ENCODE measurements at regions not wholly inside any gene's neighbourhood (a gene's known extent, or its start where the extent isn't known, plus 50 kb on each side); places are given as distances from the start of the nearest gene placed in this dataset.

DNA sequence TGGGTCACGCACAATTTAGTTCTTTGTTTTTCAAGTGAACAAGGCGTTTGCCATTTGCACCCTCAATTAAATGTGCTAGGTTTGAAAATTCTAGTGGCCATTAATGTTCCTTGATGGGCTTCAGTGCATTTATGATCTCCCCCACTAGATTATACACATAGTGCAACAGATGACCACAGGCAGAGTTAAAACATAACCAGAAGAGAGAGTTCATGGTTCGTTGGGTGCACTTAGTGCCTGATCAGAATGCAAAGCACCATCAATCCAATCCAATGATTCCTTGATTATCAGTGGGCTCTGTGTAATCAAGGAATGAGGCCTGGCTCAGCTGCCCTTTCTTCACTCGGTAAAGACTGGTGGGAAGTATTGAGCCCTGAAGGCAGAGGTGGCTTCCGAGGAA, 334.5 kb downstream of the PRDM2 start:
- no peaks in the 10 kb centered on the region for H3K4me1 Mint-ChIP-seq (ENCODE audit: low read depth)
- intact Hi-C loops (cut with micrococcal nuclease): no loop called here
- no peaks in the 10 kb centered on the region for H3K9me3 Mint-ChIP-seq
- DNase-seq: no peak
- H3K27ac Mint-ChIP-seq: no peak overlapping the region
- no peaks in the 10 kb centered on the region for H3K36me3 Mint-ChIP-seq (ENCODE audit: low read depth)
- H3K27me3 Mint-ChIP-seq (ENCODE audit: low read depth): peaks cover 16% of the 10 kb centered on the region
- no peak overlapping the region for H3K4me3 Mint-ChIP-seq
- CTCF ChIA-PET: no interaction called here

DNA sequence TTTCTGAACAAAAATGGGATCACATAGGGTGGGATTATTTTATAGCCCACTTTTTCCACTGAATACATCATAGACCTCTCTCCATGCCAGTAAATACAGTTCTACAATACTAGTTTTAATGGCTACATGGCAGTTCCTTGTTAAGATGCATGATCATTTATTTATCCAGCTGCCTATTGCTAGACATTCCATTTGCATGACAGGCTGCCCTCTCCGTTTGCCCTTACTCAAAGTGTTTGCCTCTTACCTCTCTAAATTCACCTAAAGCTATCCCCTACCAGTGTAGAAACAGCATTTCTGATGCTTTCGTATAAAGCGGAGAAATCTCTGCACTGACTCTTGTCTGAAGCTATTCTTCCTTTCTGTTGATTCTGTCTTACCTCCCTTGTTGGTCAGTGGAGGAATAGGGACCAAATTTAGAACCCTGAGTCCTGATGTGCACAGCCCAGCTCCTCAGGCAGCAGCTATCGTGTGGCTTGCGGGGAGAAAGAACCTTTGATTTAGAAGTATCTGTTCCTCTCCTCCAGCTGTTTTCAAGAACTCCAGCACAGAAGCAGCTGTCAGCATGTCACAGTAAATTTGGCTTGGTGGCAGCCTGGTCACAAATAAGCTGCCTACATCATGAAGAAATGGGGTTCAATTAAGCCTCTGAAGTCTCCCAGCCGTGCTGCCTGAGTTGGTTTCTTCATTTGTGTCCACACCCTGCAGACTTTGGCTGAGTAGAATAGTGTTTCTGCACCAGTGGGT, 337.3 kb downstream of the PRDM2 start:
- H3K9me3 Mint-ChIP-seq: peaks cover 16% of the 10 kb centered on the region
- CTCF ChIA-PET: no interaction called here
- H3K36me3 Mint-ChIP-seq (ENCODE audit: low read depth): no peaks in the 10 kb centered on the region
- H3K4me1 Mint-ChIP-seq (ENCODE audit: low read depth): no peaks in the 10 kb centered on the region
- peaks cover 7% of the 10 kb centered on the region for H3K27me3 Mint-ChIP-seq (ENCODE audit: low read depth)
- no peak overlapping the region for H3K4me3 Mint-ChIP-seq
- intact Hi-C loops (cut with micrococcal nuclease): no loop called here
- no peak overlapping the region for H3K27ac Mint-ChIP-seq
- no peak for DNase-seq

GRCh38 chr1:14039582-14040430, 339.8 kb downstream of the PRDM2 start:
- no peak overlapping the region for H3K27ac Mint-ChIP-seq
- intact Hi-C loops (cut with micrococcal nuclease): no loop called here

GRCh38 chr1:14049965-14050364, 350.0 kb downstream of the PRDM2 start:
- H3K9me3 Mint-ChIP-seq: peaks cover 2% of the 10 kb centered on the region
- no peak for DNase-seq
- intact Hi-C loops (cut with micrococcal nuclease): no loop called here
- no peaks in the 10 kb centered on the region for H3K4me1 Mint-ChIP-seq (ENCODE audit: low read depth)
- H3K27ac Mint-ChIP-seq: no peak overlapping the region
- no peak overlapping the region for H3K4me3 Mint-ChIP-seq
- H3K36me3 Mint-ChIP-seq (ENCODE audit: low read depth): no peaks in the 10 kb centered on the region
- CTCF ChIA-PET: no interaction called here
- H3K27me3 Mint-ChIP-seq (ENCODE audit: low read depth): peaks cover 13% of the 10 kb centered on the region

More at GRCh38 chr1:14039582-14040430, 339.8 kb downstream of the PRDM2 start:
- H3K27me3 Mint-ChIP-seq (ENCODE audit: low read depth): peaks cover 7% of the 10 kb centered on the region
- no peak for DNase-seq
- H3K4me1 Mint-ChIP-seq (ENCODE audit: low read depth): no peaks in the 10 kb centered on the region
- CTCF ChIA-PET: no interaction called here
- no peaks in the 10 kb centered on the region for H3K36me3 Mint-ChIP-seq (ENCODE audit: low read depth)
- no peak overlapping the region for H3K4me3 Mint-ChIP-seq
- peaks cover 23% of the 10 kb centered on the region for H3K9me3 Mint-ChIP-seq

GRCh38 chr1:14055442-14056223, 355.6 kb downstream of the PRDM2 start:
- Mint-ChIP-seq H3K36me3 (ENCODE audit: low read depth) (no peaks in the 10 kb centered on the region), H3K4me1 (ENCODE audit: low read depth) (no peaks in the 10 kb centered on the region)

GRCh38 chr1:14057640-14058039, 357.7 kb downstream of the PRDM2 start:
- CTCF ChIA-PET: no interaction called here

More at GRCh38 chr1:14055442-14056223, 355.6 kb downstream of the PRDM2 start:
- intact Hi-C loops (cut with micrococcal nuclease): no loop called here
- Mint-ChIP-seq H3K9me3 (no peaks in the 10 kb centered on the region), H3K27ac (no peak overlapping the region), H3K4me3 (no peak overlapping the region), H3K27me3 (ENCODE audit: low read depth) (peaks cover 7% of the 10 kb centered on the region)
- DNase-seq: no peak
- CTCF ChIA-PET: interaction anchor here (0.6 kb wide), 1 partner anchor 762 kb away, joined by 3 read pairs; no protein-coding TSS in a partner anchor

DNA sequence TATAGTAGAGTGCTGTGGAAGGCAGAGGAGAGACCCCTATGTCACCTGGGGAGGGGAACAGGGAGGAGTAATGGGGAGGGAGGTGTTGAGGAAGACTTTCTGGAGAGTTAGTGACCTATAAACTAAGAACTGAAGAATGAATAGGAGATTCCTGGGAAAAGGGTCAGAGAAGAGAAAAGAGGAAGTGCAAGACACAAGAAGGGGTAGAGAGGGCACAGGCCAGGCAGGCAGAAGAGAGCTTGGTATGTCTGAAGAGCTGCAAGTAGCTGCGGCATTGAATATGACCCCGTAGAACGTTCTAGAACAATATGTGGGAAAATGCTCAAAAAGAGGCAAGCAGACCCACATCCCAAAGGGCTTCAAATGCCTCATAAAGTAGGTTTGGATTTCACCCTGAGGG, 361.2 kb downstream of the PRDM2 start:
- intact Hi-C loops (cut with micrococcal nuclease): no loop called here
- H3K36me3 Mint-ChIP-seq (ENCODE audit: low read depth): no peaks in the 10 kb centered on the region
- H3K9me3 Mint-ChIP-seq: no peaks in the 10 kb centered on the region
- no peaks in the 10 kb centered on the region for H3K4me1 Mint-ChIP-seq (ENCODE audit: low read depth)
- H3K4me3 Mint-ChIP-seq: no peak overlapping the region
- peaks cover 7% of the 10 kb centered on the region for H3K27me3 Mint-ChIP-seq (ENCODE audit: low read depth)
- no peak for DNase-seq
- no peak overlapping the region for H3K27ac Mint-ChIP-seq
- CTCF ChIA-PET: no interaction called here

More at GRCh38 chr1:14057640-14058039, 357.7 kb downstream of the PRDM2 start:
- intact Hi-C loops (cut with micrococcal nuclease): no loop called here
- peaks cover 9% of the 10 kb centered on the region for H3K27me3 Mint-ChIP-seq (ENCODE audit: low read depth)
- H3K9me3 Mint-ChIP-seq: no peaks in the 10 kb centered on the region
- no peak overlapping the region for H3K27ac Mint-ChIP-seq
- DNase-seq: no peak
- H3K4me1 Mint-ChIP-seq (ENCODE audit: low read depth): no peaks in the 10 kb centered on the region
- no peaks in the 10 kb centered on the region for H3K36me3 Mint-ChIP-seq (ENCODE audit: low read depth)
- H3K4me3 Mint-ChIP-seq: no peak overlapping the region

- Mint-ChIP-seq H3K4me3 (no peak overlapping the region), H3K4me1 (ENCODE audit: low read depth) (no peaks in the 10 kb centered on the region), H3K27ac (no peak overlapping the region), H3K36me3 (ENCODE audit: low read depth) (no peaks in the 10 kb centered on the region), H3K27me3 (ENCODE audit: low read depth) (peaks cover 7% of the 10 kb centered on the region), H3K9me3 (no peaks in the 10 kb centered on the region)
- intact Hi-C loops (cut with micrococcal nuclease): no loop called here
- CTCF ChIA-PET: no interaction called here
- DNase-seq: no peak
Observed at GRCh38 chr1:14061722-14062121, 361.7 kb downstream of the PRDM2 start.

- H3K27me3 Mint-ChIP-seq (ENCODE audit: low read depth): peaks cover 7% of the 10 kb centered on the region
- no peak overlapping the region for H3K4me3 Mint-ChIP-seq
- H3K4me1 Mint-ChIP-seq (ENCODE audit: low read depth): no peaks in the 10 kb centered on the region
- CTCF ChIA-PET: no interaction called here
- no peak overlapping the region for H3K27ac Mint-ChIP-seq
- intact Hi-C loops (cut with micrococcal nuclease): no loop called here
- no peak for DNase-seq
- no peaks in the 10 kb centered on the region for H3K9me3 Mint-ChIP-seq
- H3K36me3 Mint-ChIP-seq (ENCODE audit: low read depth): no peaks in the 10 kb centered on the region
Observed at GRCh38 chr1:14062669-14063068, 362.7 kb downstream of the PRDM2 start.

DNA sequence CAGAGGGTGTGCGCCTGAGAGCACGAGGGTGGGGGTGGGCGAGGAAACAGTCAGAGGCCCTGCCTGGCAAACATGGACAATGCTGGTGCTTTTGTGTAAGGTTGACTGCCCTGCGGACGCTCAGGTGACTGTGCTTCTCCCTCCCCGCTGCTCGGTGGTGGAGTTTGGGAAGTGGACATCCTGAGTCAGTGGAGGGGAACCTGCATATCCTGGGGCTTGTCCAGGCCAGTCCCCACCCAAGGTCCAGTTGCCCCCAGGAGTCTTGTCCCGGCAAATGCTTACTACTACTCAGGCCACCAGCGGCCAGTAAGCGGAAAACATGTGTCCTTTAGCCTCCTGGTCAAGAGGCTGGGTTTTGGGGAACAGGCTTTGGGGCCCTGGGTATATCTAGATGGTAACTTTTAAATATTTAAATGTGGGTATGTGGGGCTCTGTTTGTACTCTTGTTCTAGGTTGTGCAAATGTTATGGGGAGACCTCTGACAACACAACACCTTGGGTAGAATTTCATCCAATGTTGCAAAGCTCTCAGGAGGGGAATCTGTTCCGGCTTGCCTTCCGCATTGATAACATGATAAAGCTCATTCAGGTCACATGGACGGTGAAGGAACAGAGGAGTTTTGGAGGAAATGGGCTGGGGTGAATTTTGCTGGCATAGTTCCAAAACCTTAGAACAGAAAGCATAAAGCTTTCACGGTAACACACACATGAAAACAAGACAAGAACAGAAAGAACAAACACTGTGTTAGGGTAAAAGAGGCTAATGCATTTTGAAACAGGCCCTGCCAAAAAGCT, 364.9 kb downstream of the PRDM2 start:
- Mint-ChIP-seq H3K27ac (no peak overlapping the region), H3K27me3 (ENCODE audit: low read depth) (peaks cover 2% of the 10 kb centered on the region), H3K4me3 (no peak overlapping the region), H3K9me3 (no peaks in the 10 kb centered on the region), H3K4me1 (ENCODE audit: low read depth) (no peaks in the 10 kb centered on the region), H3K36me3 (ENCODE audit: low read depth) (no peaks in the 10 kb centered on the region)
- intact Hi-C loops (cut with micrococcal nuclease): no loop called here
- CTCF ChIA-PET: no interaction called here
- DNase-seq: no peak

- intact Hi-C loops (cut with micrococcal nuclease): no loop called here
- Mint-ChIP-seq H3K36me3 (ENCODE audit: low read depth) (no peaks in the 10 kb centered on the region), H3K9me3 (no peaks in the 10 kb centered on the region), H3K27ac (no peak overlapping the region), H3K4me1 (ENCODE audit: low read depth) (no peaks in the 10 kb centered on the region), H3K4me3 (no peak overlapping the region), H3K27me3 (ENCODE audit: low read depth) (peaks cover 2% of the 10 kb centered on the region)
- CTCF ChIA-PET: no interaction called here
- DNase-seq: no peak
Observed at GRCh38 chr1:14065486-14065885, 365.5 kb downstream of the PRDM2 start.

DNA sequence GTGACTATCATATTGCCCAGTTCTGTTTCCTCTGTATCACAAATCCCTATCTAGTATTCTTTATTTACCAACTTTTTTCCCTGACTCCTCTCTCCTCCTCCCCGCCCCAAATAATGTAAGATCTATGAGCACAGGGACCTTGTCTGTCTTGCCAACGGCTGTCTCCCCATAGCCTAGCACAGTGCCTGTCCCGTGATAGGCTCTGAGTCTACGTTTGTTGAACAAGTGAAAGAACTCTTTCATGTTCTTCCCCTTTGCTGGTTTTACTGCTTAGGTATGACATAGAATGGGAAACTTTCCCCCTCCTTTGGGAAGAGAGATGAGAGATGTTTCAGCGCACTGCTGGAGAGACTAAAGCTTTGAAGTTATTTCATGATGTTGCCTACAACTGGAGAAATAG, 367.0 kb downstream of the PRDM2 start:
- intact Hi-C loops (cut with micrococcal nuclease): no loop called here

More for the DNA sequence above, 367.0 kb downstream of the PRDM2 start:
- CTCF ChIA-PET: no interaction called here
- Mint-ChIP-seq H3K4me3 (no peak overlapping the region), H3K27ac (no peak overlapping the region), H3K9me3 (no peaks in the 10 kb centered on the region), H3K4me1 (ENCODE audit: low read depth) (no peaks in the 10 kb centered on the region), H3K27me3 (ENCODE audit: low read depth) (peaks cover 2% of the 10 kb centered on the region), H3K36me3 (ENCODE audit: low read depth) (no peaks in the 10 kb centered on the region)
- no peak for DNase-seq

Measured in activated naive CD4-positive, alpha-beta T cell treated with anti-CD3 and anti-CD28 coated beads for 36 hours (primary cell).